ENCODE measurements at regions not wholly inside any gene's neighbourhood (a gene's known extent, or its start where the extent isn't known, plus 50 kb on each side); places are given as distances from the start of the nearest gene placed in this dataset.

- no peak for DNase-seq
- no TSS peak for BruUV-seq (replicated peaks)
- Histone ChIP-seq H3K4me1 (no peaks in the 10 kb centered on the region), H3K9me3 (no peaks in the 10 kb centered on the region), H3K36me3 (ENCODE audit: control insufficient read depth, insufficient read depth, low read length) (no peaks in the 10 kb centered on the region), H3K27me3 (replicated peaks; ENCODE audit: control insufficient read depth, insufficient read depth, low read length) (no peaks in the 10 kb centered on the region), H3K4me3 (ENCODE audit: low read depth, low read length) (no peak overlapping the region)
- ChIA-PET POLR2A (no interaction called here), CTCF (no interaction called here)
- no peaks in the 10 kb centered on the region for H3K36me3 Mint-ChIP-seq (ENCODE audit: insufficient read depth, unreplicated experiment)
- TF ChIP-seq CTCF (IDR thresholded peaks at IDR 0.05; ENCODE audit: insufficient read depth in 1 of 2, low read depth in 1 of 2, low read length in 1 of 2, severe bottlenecking in 1 of 2, unreplicated experiment in 1 of 2) = no peak
- peaks cover 11% of the 10 kb centered on the region for H3K27me3 Mint-ChIP-seq (ENCODE audit: insufficient read depth, unreplicated experiment)
- H3K9me3 Mint-ChIP-seq (ENCODE audit: unreplicated experiment) = no peaks in the 10 kb centered on the region
- H3K4me3 Mint-ChIP-seq (ENCODE audit: unreplicated experiment) = no peak overlapping the region
- H3K4me1 Mint-ChIP-seq (ENCODE audit: low read depth, unreplicated experiment) = no peaks in the 10 kb centered on the region
- no peak overlapping the region for H3K27ac Mint-ChIP-seq (ENCODE audit: unreplicated experiment)
- intact Hi-C loops (cut with micrococcal nuclease; ENCODE audit: unreplicated experiment) = no loop called here
These were observed 299.4 kb upstream of the RORA start for GRCh38 chr15:61528581-61528910.

DNA sequence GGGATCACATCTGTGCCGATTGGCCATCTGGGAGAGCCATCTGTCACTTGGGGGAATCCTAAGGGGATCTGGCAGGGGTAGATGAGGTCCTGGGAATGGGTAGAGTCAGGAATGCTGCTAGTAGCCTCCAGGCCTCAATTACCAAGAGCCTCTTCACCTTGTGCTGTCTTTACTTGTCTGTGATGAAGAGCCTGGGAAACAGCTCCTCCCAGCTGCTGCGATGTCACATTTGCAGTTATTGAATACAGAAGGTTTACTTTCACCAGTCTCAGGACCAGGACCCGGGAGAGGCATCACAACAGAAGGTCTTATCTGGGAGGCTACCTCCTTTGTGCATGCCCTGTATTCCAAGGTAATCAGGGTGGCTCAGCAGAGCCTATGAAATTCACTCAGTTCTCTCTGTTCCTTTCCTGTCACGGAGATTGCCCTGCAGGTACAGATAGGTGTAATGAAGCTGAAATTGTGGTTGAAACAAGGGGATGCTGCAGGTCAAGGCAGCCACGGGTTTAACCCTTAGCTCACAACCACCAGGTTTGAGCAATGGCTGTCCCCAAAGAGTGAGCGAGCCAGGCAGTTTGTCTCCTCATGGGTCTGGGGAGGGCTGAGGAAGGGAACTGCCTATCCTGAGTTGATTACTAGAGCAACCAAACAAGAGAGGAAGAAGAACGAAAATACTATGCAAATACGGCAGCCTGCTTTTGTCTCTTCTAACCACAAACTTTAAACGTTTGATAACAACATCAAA lies 298.9 kb upstream of the RORA start:
- H3K4me3 Mint-ChIP-seq (ENCODE audit: unreplicated experiment) = no peak overlapping the region
- TF ChIP-seq CTCF (IDR thresholded peaks at IDR 0.05; ENCODE audit: insufficient read depth in 1 of 2, low read depth in 1 of 2, low read length in 1 of 2, severe bottlenecking in 1 of 2, unreplicated experiment in 1 of 2) = no peak
- POLR2A ChIA-PET = no interaction called here
- no peak overlapping the region for H3K4me3 ChIP-seq (ENCODE audit: low read depth, low read length)
- no peaks in the 10 kb centered on the region for H3K4me1 Mint-ChIP-seq (ENCODE audit: low read depth, unreplicated experiment)
- H3K27ac Mint-ChIP-seq (ENCODE audit: unreplicated experiment) = no peak overlapping the region
- H3K27me3 ChIP-seq (replicated peaks; ENCODE audit: control insufficient read depth, insufficient read depth, low read length) = no peaks in the 10 kb centered on the region
- DNase-seq = no peak
- intact Hi-C loops (cut with micrococcal nuclease; ENCODE audit: unreplicated experiment) = no loop called here
- H3K9me3 Mint-ChIP-seq (ENCODE audit: unreplicated experiment) = no peaks in the 10 kb centered on the region
- H3K36me3 Mint-ChIP-seq (ENCODE audit: insufficient read depth, unreplicated experiment) = no peaks in the 10 kb centered on the region
- no peaks in the 10 kb centered on the region for H3K36me3 ChIP-seq (ENCODE audit: control insufficient read depth, insufficient read depth, low read length)
- BruUV-seq (replicated peaks) = no TSS peak
- no peaks in the 10 kb centered on the region for H3K9me3 ChIP-seq
- peaks cover 11% of the 10 kb centered on the region for H3K27me3 Mint-ChIP-seq (ENCODE audit: insufficient read depth, unreplicated experiment)
- H3K4me1 ChIP-seq = no peaks in the 10 kb centered on the region
- CTCF ChIA-PET = no interaction called here

GRCh38 chr15:61524545-61524944 lies 295.4 kb upstream of the RORA start:
- H3K9me3 Mint-ChIP-seq (ENCODE audit: unreplicated experiment) = no peaks in the 10 kb centered on the region
- H3K9me3 ChIP-seq = no peaks in the 10 kb centered on the region
- no peaks in the 10 kb centered on the region for H3K4me1 Mint-ChIP-seq (ENCODE audit: low read depth, unreplicated experiment)
- ChIA-PET POLR2A (no interaction called here), CTCF (no interaction called here)
- no peaks in the 10 kb centered on the region for H3K36me3 Mint-ChIP-seq (ENCODE audit: insufficient read depth, unreplicated experiment)
- H3K27me3 ChIP-seq (replicated peaks; ENCODE audit: control insufficient read depth, insufficient read depth, low read length) = no peaks in the 10 kb centered on the region
- H3K4me3 ChIP-seq (ENCODE audit: low read depth, low read length) = no peak overlapping the region
- BruUV-seq (replicated peaks) = no TSS peak
- peaks cover 8% of the 10 kb centered on the region for H3K27me3 Mint-ChIP-seq (ENCODE audit: insufficient read depth, unreplicated experiment)
- no peak for TF ChIP-seq CTCF (IDR thresholded peaks at IDR 0.05; ENCODE audit: insufficient read depth in 1 of 2, low read depth in 1 of 2, low read length in 1 of 2, severe bottlenecking in 1 of 2, unreplicated experiment in 1 of 2)
- no peaks in the 10 kb centered on the region for H3K4me1 ChIP-seq
- no peak overlapping the region for H3K4me3 Mint-ChIP-seq (ENCODE audit: unreplicated experiment)
- H3K27ac Mint-ChIP-seq (ENCODE audit: unreplicated experiment) = no peak overlapping the region
- intact Hi-C loops (cut with micrococcal nuclease; ENCODE audit: unreplicated experiment) = no loop called here
- DNase-seq = no peak
- no peaks in the 10 kb centered on the region for H3K36me3 ChIP-seq (ENCODE audit: control insufficient read depth, insufficient read depth, low read length)

Measured in Caco-2 (cell line).